ENCODE measurements at regions not wholly inside any gene's neighbourhood (a gene's known extent, or its start where the extent isn't known, plus 50 kb on each side); places are given as distances from the start of the nearest gene placed in this dataset.

DNA sequence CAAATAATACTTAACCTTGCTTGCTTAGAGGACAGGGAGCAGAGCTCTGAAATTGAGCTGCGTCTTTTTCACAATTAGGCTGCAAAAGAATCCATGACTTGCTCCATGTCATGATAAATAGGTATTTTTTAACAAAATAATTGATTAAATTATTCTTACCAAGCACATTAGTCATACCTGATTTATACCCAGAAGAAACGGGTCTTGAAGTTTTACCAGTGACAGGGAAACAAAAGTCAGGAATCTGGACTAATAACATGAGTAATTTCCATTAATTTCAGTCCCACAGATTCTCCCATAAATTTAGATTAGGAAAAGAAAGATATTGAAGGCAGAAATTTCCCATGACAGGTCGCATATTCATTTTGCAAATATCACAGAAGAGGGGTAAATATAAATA lies 85.0 kb upstream of the BMP5 start:
- TF ChIP-seq, protein P1, sequence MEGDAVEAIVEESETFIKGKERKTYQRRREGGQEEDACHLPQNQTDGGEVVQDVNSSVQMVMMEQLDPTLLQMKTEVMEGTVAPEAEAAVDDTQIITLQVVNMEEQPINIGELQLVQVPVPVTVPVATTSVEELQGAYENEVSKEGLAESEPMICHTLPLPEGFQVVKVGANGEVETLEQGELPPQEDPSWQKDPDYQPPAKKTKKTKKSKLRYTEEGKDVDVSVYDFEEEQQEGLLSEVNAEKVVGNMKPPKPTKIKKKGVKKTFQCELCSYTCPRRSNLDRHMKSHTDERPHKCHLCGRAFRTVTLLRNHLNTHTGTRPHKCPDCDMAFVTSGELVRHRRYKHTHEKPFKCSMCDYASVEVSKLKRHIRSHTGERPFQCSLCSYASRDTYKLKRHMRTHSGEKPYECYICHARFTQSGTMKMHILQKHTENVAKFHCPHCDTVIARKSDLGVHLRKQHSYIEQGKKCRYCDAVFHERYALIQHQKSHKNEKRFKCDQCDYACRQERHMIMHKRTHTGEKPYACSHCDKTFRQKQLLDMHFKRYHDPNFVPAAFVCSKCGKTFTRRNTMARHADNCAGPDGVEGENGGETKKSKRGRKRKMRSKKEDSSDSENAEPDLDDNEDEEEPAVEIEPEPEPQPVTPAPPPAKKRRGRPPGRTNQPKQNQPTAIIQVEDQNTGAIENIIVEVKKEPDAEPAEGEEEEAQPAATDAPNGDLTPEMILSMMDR (conservative IDR thresholded peaks at IDR 0.05) = no peak
- no peak overlapping the region for H3K27ac ChIP-seq

DNA sequence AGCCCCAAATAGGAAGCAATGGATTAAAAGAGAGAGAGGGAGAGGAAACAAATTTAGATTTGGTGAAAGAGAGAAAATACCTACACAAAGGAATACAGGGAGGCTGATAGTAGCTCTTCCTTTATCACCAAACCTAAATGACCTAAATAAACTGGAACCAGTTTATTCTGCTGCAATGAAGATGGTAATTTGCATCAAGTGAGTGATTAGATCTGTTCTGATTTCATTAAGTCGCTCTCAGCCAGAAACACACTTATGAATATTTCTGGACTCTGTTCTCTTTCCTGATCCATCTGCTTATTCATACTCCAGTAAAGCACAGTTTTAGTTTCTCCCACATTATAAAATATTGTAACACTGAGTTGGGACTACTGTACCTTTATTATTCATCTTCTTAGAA lies 83.4 kb upstream of the BMP5 start:
- no peak overlapping the region for H3K27ac ChIP-seq

DNA sequence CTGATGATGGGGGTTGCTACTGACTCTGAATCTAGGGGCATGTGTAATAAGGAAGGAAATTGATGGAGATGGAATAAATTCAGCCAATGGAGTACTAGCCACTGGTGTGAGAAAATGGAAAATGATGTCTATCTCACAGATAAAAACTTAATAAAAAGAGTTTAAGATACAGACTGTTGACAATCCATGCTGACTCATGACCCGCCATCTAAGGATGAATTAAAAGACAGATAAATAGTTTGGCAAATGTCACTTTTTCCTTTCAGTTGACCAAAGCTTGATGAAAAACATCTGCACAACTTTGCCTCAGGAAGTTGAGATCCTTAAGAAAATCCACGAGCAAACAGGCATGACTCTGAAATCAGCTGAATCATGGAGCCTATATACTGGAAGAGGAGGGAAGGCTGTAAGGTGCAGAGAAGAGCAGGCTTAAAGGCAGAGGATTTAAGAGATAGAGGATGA lies 82.6 kb upstream of the BMP5 start:
- no peak overlapping the region for H3K27ac ChIP-seq
- TF ChIP-seq, protein P1 (conservative IDR thresholded peaks at IDR 0.05) = no peak

More for the DNA sequence above, 83.4 kb upstream of the BMP5 start:
- TF ChIP-seq, protein P1 (conservative IDR thresholded peaks at IDR 0.05) = no peak

DNA sequence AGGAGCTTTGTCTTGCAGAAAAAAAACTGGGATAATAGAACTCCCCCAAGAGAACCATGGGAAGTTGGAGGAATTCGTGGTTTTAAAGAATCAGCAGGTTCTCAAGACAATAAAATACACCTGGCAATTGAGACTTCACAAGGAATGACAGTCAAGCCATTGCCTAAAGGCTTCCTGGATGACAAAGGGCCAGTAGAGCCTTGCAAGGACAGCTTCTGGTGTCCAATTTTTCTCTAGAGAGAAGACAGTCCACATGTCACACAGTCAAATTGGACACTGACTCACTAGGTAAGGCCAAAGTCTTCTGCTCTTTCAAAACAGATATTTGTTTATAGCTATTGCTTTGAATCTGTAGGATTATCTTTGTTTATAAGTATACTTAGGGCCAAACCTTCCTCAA lies 80.3 kb upstream of the BMP5 start:
- no peak overlapping the region for H3K27ac ChIP-seq
- TF ChIP-seq, protein P1 (conservative IDR thresholded peaks at IDR 0.05) = no peak

DNA sequence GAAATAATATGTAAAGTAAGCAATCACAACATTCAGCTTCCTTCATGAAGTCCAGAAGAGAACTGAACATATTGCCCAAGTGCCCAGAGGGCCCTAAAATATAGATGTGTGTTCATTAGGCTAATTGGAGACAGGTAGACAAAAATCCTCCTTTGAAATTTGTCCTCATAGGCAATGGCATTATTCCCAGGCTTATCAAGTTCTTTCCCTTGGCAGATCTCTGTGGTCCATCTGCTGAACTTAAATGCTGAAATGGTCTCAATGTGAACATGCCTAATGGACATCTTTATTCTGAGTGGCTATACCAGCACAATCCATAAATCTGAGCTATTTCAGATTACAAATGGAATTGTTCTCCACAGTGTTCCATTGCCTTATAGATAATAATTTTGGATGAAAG lies 79.0 kb upstream of the BMP5 start:
- TF ChIP-seq, protein P1 (conservative IDR thresholded peaks at IDR 0.05) = no peak
- no peak overlapping the region for H3K27ac ChIP-seq

DNA sequence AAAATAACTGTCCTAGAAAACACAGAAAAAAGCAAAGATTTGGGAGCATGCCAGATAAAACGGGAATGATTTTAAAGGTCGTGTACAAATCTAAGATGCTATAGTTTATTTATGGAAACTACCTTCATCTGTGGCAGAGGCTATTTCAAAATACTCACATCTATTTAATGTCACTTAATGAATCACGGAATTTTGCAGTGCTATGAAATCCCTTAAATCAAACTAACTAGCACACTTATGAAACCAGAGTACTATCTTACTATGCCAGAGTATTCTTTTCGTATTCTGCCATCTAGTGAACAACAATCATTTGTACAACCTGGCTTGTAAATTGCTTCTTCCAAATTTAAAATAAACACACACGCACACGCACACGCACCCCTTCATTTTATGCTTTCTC lies 77.9 kb upstream of the BMP5 start:
- TF ChIP-seq, protein P1 (conservative IDR thresholded peaks at IDR 0.05) = peak; percentile 73
- no peak overlapping the region for H3K27ac ChIP-seq

DNA sequence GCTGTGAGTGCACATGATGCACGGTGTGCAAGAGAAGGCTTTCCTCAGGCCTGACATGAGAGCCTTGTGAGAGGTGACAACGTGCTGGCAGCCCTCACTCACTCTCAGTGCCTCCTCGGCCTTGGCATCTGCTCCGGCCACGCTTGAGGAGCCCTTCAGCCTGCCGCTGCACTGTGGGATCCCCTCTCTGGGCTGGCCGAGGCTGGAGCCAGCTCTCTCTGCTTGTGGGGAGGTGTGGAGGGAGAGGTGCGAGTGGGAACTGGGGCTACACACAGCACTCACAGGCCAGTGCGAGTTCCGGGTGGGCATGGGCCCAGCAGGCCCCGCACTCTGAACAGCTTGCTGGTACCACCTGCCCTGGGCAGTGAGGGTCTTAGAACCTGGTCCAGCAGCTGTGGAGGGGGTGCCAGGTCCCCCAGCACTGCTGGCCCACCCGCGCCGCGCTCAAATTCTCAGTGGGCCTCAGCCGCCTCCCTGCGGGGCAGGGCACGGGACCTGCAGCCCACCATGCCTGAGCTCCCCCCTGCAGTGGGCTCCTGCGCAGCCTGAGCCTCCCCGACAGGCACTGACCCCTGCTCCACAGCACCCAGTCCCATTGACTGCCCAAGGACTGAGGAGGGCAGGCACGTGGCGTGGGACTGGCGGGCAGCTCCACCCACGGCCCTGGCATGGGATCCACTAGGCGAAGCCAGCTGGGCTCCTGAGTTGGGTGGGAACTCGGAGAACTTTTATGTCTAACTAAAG lies 74.9 kb upstream of the BMP5 start:
- H3K27ac ChIP-seq = no peak overlapping the region
- TF ChIP-seq, protein P1 (conservative IDR thresholded peaks at IDR 0.05) = no peak

Measured in VCaP (cell line).